Stimulated activated CD4-positive, alpha-beta T cell treated with anti-CD3 and anti-CD28 coated beads, Interleukin-15, amount 100 ng/mL, for 24 hours (primary cell): ENCODE measurements at regions not wholly inside any gene's neighbourhood (a gene's known extent, or its start where the extent isn't known, plus 50 kb on each side); places are given as distances from the start of the nearest gene placed in this dataset.
"Not testable (repeated sequence)": the region's sequence is repeated elsewhere in the genome, so short reads cannot be mapped to it uniquely, and the experiment has no call there.

Experiments used
- DNase-seq: peaks from one replicate; pipeline ENCODE4 v3.0.0-alpha.2; 2020

DNA sequence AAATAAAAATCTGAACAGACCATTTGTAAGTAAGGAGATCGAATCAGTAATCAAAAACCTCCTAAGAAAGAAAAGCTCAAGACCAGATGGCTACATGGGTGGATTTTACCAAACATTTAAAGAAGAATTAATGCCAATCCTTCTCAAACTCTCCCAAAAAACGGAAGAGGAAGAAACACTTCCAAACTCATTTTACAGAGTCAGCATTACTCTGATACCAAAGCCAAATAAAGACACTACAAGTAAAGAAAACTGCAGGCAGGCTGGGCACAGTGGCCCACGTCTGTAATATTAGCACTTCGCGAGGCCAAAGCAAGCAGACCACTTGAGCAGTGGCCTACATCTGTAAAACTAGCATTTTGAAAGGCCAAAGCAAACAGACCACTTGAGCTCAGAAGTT, 159.8 kb downstream of the DPY19L2 start:
- DNase-seq = no peak

DNA sequence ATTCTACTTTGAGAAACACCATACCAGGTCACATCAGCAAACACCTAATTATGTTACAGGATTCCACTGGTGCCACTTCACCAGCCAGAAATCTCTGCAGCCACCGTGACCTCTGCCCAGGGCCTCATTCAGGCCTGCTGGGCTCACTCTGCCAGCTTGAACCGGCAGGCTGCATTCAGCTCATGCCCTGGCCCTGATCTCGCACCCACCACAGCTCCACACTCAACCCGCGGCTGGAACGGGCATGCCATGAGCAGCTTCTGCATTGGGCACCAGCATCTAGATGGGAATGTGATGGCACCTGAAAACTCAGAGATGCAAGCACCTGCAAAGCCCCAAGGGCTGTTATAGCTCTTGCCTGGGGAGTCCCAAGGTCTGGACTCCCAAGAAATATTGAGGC, 168.7 kb downstream of the DPY19L2 start:
- no peak for DNase-seq

DNA sequence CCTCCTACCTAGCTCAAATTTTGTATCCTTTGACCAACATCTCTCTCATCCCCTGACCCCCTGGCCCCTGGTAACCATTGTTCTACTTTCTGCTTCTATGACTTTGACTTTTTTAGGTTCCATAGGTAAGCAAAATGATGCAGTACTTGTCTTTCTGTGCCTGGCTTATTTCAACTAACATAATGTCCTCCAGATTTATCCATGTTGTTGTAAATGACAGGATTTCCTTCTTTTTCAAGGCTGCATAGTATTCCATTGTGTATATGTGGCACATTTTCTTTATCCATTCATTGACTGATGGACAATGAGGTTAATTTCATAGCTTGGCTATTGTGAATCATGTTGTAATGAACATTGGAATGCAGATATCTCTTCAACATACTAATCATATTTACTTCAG, 170.1 kb downstream of the DPY19L2 start:
- no peak for DNase-seq

DNA sequence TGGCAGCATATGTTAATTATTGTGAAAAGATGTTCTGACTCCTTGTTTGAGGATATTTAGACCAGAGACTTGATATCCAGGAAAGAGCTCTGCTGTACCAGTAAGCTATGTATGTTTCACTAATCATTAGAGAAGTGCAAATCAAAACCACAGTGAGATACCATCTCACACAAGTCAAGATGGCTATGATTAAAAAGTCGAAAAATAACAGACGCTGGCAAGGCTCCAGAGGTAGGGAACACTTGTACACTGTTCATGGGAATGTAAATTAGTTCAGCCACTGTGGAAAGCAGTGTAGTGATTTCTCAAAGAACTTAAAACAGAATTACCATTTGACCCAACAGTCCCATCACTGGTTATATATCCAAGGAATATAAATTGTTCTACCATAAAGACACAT, 171.6 kb downstream of the DPY19L2 start:
- DNase-seq = no peak

DNA sequence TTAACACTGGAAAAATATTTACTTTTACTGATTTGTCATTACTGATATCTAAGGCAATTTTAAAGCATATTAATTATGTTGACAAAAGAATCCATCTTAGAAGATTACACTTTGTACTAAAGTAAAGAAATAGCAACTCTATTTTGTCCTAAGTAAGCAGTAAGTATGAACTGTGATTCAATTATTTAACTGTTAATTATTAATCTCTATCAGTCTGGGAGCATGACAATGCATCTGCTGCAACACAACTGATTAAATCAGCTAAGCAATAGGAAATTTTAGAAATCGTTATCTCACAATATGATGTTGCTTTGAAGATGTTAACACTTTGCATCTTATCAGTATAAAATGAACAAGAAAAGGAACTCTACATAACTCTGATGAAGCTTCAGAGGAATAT, 172.3 kb downstream of the DPY19L2 start:
- DNase-seq = no peak

DNA sequence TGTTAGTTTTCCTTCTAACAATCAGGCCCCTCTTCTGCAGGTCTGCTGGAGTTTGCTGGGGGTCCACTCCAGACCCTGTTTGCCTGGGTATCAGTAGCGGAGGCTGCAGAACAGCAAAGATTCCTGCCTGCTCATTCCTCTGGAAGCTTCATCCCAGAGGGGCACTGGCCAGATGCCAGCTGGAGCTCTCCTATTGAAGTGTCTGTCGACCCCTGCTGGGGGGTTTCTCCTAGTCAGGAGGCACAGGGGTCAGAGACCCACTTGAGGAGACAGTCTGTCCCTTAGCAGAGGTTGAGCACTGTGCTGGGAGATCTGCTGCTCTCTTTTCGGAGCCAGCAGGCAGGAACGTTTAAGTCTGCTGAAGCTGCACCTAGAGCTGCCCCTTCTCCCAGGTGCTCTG, 174.9 kb downstream of the DPY19L2 start:
- DNase-seq = not testable (repeated sequence)

DNA sequence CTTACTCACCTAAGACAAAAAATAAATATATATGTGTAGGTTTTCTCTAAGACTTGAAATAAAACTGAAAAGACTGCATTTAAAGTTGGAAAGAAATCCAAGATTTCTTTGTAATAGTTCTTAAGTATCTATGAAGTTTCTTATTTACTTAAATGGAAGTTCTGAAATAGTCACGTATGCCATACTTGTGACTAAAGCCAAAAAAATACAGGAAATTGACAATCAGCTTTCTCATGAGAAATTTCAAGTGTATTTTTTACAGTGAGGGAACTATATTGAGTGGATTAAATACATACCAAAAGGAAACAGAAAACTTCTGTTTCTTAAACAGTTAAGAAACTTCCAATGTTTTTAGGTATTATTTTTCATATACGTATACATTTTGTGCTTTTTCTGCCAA, 188.1 kb downstream of the DPY19L2 start:
- DNase-seq = no peak

DNA sequence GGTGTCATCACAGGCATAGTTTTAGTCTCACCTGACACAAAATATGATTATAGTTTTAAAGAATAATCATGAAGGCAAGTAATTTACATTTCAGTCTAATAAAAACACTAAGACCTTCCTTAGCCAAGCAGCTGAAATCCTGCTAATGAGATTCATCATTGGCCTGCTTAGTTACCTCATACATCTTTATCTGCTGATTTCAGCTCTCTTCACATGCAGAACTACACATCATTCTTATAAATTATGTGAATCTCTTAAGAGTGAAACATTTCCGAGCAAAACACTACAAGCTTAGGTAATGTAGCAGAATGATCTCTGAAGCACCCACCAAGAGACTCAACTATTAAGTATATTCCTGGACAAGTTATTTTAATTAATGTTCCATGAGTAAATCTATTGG, 198.1 kb downstream of the DPY19L2 start:
- no peak for DNase-seq

DNA sequence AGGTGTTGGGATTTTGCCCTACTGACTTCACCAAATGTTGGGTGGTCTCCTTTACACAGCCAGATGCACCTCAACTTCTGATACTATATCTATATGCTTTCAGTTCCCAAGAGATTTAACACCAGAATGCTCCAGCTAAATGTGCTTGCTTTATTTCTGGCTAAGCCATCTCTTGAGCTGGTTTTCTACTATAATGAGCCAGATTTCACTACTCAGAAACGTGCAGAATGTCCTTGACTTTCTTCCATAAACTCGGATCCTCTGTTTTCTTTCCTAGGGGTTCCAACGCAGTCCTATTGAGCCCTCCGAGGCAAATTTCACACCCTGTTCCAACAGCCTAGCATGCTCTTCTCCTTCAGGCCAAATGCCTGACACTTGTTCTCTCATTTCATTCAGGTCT, 200.3 kb downstream of the DPY19L2 start:
- no peak for DNase-seq

DNA sequence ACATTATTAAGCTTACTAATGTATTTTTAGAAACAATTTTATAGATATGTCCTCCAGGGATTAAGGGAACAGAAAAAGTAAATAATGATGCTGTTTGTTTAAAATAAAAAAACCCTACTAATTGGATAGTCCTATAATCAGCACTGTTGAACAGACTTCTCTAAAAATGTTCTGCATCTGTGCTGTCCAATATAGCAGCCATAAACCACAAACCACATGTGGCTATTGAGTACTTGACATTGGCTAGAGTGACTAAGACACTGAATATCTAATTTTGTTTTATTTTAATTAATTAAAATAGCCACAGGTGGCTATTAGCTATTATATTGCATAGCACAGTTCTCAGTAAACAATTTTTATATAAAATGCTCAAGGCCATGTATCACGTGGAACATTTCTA, 210.4 kb downstream of the DPY19L2 start:
- no peak for DNase-seq

DNA sequence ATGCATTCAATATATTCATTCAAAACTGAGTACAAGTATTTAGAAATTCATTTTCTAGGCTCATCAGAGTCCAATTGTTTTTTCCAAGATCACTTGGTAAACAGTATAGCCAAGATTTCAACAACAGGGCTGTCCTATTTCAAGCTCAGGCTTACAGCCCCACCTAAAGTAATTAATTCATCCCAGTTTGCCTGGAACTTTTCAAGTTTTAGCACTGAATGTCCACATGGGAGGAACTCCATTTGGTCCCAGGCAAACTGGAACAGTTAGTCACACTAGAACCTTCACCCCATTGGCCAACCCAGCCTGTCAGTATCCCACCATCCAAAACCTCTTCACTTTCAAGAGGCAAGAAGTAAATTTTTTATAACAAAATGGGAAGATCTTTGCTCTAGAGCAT, 210.9 kb downstream of the DPY19L2 start:
- DNase-seq = no peak

DNA sequence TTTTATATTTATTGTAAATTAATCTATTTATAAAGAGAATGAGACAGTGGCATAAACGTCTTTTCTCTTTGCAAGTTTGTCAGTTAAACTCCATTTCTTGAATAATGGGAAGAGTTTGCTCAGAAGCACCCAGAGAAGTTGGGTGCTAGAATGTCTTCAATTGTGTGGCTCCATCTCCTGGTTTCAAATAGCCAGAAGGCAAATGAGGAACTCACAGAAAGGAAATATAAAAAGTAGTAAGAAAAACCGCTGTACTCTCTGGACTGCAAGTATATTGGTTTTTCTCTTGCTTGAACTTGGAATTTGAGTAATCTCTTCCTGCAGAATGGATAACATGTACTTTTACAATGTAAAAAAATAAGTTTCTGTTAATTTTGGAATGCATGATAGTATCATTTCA, 217.5 kb downstream of the DPY19L2 start:
- no peak for DNase-seq

DNA sequence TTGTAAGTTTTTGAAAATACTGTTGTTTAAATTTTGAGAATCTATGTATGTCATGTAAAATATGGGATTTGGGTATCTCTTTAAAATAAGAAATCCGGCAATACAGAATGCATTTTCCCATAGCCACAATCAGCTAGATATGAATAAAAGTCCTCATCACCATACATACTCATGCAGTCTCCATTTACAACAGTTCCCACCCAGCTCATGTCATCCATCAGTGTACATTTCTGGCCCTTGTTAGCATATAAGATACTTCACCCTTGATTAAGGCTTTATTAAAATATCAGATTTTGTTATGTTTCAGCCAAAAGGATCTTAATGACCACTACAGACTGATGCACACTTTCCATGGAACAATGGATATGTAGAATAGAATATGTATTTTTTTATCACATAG, 218.0 kb downstream of the DPY19L2 start:
- no peak for DNase-seq

DNA sequence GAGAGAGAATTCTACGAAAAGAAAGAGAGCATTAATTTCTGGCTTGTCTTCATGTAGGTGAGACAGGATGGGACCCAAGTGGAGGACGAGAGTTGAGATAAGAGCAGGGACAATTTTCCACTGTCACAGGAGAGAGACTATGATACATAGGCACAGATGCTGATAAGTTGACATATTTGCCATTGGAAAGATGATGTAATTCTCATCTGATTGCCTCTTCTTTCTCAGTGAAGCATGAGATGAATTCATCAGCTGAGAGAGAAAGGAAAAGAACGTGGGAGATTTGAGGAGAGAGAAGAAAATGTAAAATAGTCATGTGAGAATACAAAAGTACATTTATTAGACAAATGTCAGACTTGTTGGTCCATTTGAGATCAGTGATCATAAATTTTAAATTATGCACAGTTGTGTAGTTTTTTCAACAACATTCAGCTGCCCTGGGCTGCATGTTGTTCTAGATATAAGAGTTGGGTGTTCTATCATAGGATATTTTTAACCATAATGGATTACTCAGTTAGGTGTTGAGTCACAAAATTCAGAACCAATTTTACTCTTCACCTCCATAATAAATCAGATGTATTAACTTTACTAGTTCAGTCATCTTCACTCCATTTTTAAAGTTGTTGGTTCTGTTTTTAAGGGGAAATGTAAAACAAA, 222.9 kb downstream of the DPY19L2 start:
- DNase-seq = no peak

DNA sequence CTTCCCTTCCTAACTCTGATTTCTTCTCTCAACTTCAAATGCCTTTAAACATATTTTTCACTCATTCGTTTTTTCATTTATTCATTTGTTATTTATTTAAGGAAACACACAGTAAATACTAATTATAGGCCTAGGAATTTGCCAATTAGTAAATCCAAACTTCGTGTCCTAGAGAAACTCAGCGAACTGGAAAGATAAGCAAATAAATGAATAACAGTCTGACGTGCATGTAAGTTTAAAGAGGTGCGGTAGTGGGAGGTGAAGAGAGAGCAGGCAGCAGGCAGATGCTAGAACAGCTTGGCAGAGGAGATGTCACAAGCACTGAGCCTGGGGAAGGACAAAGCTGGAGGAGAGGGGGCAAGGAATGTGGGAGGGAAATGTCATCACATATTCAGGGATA, 228.2 kb downstream of the DPY19L2 start:
- DNase-seq = no peak

DNA sequence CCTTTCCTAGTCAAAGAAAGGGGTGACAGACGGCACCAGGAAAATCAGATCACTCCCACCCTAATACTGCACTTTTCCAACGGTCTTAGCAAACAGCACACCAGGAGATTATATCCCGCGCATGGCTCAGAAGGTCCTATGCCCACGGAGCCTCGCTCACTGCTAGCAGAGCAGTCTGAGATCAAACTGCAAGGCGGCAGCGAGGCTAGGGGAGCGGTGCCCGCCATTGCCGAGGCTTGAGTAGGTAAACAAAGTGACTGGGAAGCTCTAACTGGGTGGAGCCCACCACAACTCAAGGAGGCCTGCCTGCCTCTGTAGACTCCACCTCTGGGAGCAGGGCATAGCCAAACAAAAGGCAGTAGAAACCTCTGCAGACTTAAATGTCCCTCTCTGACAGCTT, 233.9 kb downstream of the DPY19L2 start:
- DNase-seq = not testable (repeated sequence)

DNA sequence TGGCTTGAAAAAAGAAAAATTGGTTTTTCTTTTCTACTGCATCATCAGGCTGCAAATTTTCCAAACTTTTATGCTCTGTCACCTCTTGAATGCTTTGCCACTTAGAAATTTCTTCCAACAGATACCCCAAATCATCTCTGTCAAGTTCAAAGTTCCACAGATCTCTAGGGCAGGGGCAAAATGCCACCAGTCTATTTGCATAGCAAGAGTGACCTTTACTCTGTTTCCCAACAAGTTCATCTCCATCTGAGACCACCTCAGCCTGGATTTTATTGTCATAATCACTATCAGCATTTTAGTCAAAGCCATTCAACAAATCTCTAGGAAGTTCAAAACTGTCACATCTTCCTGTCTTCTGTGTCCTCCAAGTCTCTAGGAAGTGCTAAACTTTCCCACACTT, 240.3 kb downstream of the DPY19L2 start:
- not testable (repeated sequence) for DNase-seq

DNA sequence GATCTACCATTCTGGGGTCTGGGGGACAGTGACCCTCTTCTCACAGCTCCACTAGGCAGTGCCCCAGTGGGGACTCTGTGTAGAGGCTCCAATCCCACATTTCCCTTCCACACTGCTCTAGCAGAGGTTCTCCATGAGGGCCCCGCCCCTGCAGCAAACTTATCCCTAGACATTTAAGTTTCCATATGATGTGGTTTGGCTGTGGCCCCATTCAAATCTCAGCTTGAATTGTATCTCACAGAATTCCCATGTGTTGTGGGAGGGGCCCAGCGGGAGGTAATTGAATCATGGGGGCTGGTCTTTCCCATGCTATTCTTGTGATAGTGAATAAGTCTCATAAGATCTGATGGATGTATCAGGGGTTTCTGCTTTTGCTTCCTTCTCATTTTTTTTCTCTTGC, 241.3 kb downstream of the DPY19L2 start:
- DNase-seq = not testable (repeated sequence)

DNA sequence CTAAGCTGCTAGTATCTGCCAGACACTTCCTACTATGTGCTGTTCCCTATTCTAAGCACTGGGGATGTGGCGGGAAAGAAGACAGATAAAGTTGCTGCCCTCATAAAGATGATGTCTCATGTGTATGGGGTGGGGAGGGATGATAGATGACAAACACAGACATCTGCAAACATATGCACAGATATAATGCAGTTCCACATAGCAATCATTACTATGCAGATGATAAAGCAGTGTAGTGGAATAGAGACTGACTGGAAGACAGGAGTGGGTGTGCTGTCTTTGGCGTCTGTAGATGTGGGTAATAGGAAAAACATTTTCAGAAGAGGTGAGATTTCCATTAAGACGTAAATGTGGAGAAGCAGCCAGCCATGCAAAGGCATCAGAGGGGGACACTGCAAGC, 243.6 kb downstream of the DPY19L2 start:
- DNase-seq = no peak

DNA sequence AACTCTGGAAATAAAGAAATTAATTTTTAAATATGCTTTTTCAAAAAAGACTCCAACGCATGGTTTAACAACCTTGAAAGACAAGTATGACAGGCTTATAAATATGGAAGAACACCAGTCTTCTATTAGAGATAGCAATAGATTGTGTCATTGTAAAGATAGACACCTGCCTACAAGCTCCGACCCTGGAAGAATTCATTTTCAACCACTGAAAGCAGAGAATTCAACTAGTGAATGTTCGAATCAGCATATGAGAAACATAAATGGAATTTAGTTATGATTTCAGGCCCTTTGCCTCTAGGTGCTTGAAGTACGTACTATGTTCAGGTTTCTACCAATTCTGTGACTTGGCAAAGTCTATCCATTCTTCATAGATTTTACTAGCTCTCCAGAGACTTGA, 244.5 kb downstream of the DPY19L2 start:
- DNase-seq = no peak

DNA sequence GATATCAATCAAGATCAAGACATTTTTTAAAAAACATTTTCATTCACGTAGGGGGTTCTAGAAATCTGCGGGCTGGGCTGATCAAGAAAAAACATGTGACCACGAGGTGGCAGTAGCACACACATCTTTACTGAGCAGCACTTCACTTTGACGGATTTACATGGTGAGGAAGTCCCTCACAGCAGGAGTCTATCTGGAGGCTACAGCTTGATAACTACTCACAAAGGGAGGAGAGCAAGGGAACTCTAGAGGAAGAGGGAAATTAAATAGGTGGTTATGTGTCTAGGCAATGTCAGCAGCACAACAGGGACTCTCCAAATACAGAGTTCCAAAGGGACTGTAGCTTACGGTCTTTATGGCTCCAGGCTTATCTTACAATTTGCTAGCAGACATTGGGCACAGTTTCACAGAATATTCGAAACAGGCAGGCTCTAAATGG, 248.1 kb downstream of the DPY19L2 start:
- DNase-seq = peak; percentile 52

DNA sequence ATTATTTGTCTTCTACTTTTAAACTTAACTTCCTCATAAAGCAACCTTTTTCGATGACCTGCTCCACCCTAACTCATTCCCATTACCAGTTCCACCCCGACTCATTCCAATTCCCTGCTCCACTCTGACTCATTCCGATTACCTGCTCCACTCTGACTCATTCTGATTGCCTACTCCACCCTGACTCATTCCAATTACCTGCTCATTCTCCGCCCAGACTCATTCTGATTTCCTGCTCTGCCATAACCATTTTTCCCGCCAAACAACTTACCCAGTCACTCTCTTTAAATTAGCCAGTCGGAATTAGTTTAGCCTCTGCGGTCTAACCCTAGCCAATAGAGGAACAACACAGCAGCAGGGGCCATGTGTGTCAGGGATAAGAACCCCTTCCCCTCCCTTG, 249.1 kb downstream of the DPY19L2 start:
- DNase-seq = no peak

DNA sequence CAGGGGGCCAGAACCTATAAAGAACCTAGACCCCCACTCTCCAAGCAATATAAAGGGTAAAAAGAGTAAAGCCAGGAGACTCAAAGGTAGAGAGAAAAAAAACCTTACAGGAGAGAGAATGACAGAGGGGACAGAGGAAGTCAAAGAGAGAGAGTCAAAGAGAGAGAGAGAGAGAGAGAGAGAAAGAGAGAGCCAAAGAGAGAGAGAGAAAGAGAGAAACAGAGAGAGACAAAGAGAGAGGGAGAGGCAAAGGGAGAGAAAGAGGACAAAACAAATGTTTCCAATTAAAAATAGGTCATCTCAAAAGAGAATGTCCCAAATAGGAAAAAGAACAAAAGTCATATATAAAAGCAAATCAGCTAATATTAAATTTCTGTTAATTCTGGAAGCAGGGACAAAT, 251.5 kb downstream of the DPY19L2 start:
- no peak for DNase-seq

DNA sequence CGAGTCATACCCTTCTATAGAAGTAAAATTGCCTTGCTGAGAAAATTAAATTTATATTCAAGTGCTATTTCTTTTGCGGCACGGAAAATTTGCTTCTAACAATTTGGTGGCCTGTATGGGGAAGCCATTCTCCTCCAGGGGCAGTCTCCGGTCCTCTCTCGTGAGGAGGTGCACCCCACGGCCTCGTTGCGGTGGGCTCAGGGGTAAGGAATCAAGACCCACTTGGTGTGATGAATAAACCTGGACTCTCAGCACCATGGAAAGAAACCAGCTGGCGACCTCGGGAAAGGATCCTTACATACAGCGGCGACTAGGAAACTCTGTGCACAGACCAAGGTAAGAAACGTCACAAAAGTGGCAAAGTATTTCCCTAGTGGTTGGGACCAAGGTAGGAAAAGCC, 252.9 kb downstream of the DPY19L2 start:
- DNase-seq = no peak

DNA sequence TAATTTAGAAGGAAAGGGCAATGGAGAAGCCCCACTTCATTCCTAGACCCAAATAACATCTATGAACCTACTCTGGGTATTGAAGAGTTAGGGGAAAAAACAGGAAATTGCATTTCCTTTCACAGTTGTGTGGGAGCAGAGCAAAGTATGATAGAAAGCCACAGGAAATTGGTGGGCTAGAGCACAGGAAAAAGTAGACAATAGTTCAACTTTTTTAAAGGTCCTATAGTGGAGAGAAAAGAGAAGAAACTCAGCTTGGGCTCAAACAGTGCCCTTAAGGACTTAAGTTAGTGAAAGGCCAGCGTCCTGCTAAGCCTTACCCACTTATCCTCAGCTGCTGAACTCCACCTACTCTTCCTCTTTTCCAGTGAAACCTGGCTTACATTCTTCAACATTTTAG, 258.1 kb downstream of the DPY19L2 start:
- DNase-seq = no peak

DNA sequence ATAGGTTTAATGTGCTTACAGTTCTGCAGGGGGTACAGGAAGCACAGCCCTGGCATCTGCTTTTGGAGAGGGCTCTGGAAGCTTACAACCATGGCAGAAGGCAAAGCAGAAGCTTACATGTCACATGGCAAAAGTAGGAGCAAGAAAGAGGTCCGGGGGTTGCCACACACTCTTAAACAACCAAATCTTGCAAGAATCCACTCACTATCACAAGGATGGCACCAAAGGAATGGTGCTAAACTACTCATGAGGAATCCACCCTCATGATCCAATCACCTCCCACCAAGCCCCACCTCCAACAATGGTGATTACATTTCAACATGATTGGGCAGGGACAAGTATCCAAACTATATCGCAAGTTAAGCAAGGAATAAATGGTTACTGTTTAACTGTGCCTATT, 255.8 kb upstream of the AVPR1A start:
- DNase-seq = no peak
